ENCODE measurements at regions not wholly inside any gene's neighbourhood (a gene's known extent, or its start where the extent isn't known, plus 50 kb on each side); places are given as distances from the start of the nearest gene placed in this dataset.

- Mint-ChIP-seq H3K4me3 (ENCODE audit: unreplicated experiment) (no peak overlapping the region), H3K27ac (ENCODE audit: unreplicated experiment) (no peak overlapping the region), H3K4me1 (ENCODE audit: unreplicated experiment) (no peaks in the 10 kb centered on the region), H3K36me3 (ENCODE audit: low read depth, unreplicated experiment) (no peaks in the 10 kb centered on the region), H3K27me3 (ENCODE audit: unreplicated experiment) (no peaks in the 10 kb centered on the region), H3K9me3 (ENCODE audit: unreplicated experiment) (no peaks in the 10 kb centered on the region)
- TF ChIP-seq CTCF (IDR thresholded peaks at IDR 0.05; ENCODE audit: unreplicated experiment): no peak
- DNase-seq (ENCODE audit: low spot score): no peak
Observed at GRCh38 chr4:126753592-126753991, 879.2 kb upstream of the INTU start.

GRCh38 chr4:126755506-126755905, 877.3 kb upstream of the INTU start:
- Mint-ChIP-seq H3K27ac (ENCODE audit: unreplicated experiment) (no peak overlapping the region), H3K27me3 (ENCODE audit: unreplicated experiment) (no peaks in the 10 kb centered on the region), H3K4me1 (ENCODE audit: unreplicated experiment) (no peaks in the 10 kb centered on the region), H3K9me3 (ENCODE audit: unreplicated experiment) (no peaks in the 10 kb centered on the region), H3K36me3 (ENCODE audit: low read depth, unreplicated experiment) (no peaks in the 10 kb centered on the region), H3K4me3 (ENCODE audit: unreplicated experiment) (no peak overlapping the region)
- no peak for DNase-seq (ENCODE audit: low spot score)
- TF ChIP-seq CTCF (IDR thresholded peaks at IDR 0.05; ENCODE audit: unreplicated experiment): no peak

GRCh38 chr4:126756050-126756829, 876.5 kb upstream of the INTU start:
- Mint-ChIP-seq H3K4me1 (ENCODE audit: unreplicated experiment) (no peaks in the 10 kb centered on the region), H3K27ac (ENCODE audit: unreplicated experiment) (no peak overlapping the region), H3K9me3 (ENCODE audit: unreplicated experiment) (no peaks in the 10 kb centered on the region), H3K36me3 (ENCODE audit: low read depth, unreplicated experiment) (no peaks in the 10 kb centered on the region), H3K4me3 (ENCODE audit: unreplicated experiment) (no peak overlapping the region), H3K27me3 (ENCODE audit: unreplicated experiment) (no peaks in the 10 kb centered on the region)
- no peak for TF ChIP-seq CTCF (IDR thresholded peaks at IDR 0.05; ENCODE audit: unreplicated experiment)
- no peak for DNase-seq (ENCODE audit: low spot score)

GRCh38 chr4:126757219-126757618, 875.5 kb upstream of the INTU start:
- no peak for DNase-seq (ENCODE audit: low spot score)
- Mint-ChIP-seq H3K9me3 (ENCODE audit: unreplicated experiment) (no peaks in the 10 kb centered on the region), H3K36me3 (ENCODE audit: low read depth, unreplicated experiment) (no peaks in the 10 kb centered on the region), H3K4me3 (ENCODE audit: unreplicated experiment) (no peak overlapping the region), H3K27me3 (ENCODE audit: unreplicated experiment) (no peaks in the 10 kb centered on the region), H3K4me1 (ENCODE audit: unreplicated experiment) (no peaks in the 10 kb centered on the region), H3K27ac (ENCODE audit: unreplicated experiment) (no peak overlapping the region)
- no peak for TF ChIP-seq CTCF (IDR thresholded peaks at IDR 0.05; ENCODE audit: unreplicated experiment)

- no peaks in the 10 kb centered on the region for H3K36me3 Mint-ChIP-seq (ENCODE audit: low read depth, unreplicated experiment)
Observed at GRCh38 chr4:126758493-126758892, 874.3 kb upstream of the INTU start.

More at GRCh38 chr4:126758493-126758892, 874.3 kb upstream of the INTU start:
- TF ChIP-seq CTCF (IDR thresholded peaks at IDR 0.05; ENCODE audit: unreplicated experiment): no peak
- no peak overlapping the region for H3K27ac Mint-ChIP-seq (ENCODE audit: unreplicated experiment)
- H3K4me3 Mint-ChIP-seq (ENCODE audit: unreplicated experiment): no peak overlapping the region
- no peaks in the 10 kb centered on the region for H3K9me3 Mint-ChIP-seq (ENCODE audit: unreplicated experiment)
- H3K4me1 Mint-ChIP-seq (ENCODE audit: unreplicated experiment): no peaks in the 10 kb centered on the region
- no peak for DNase-seq (ENCODE audit: low spot score)
- H3K27me3 Mint-ChIP-seq (ENCODE audit: unreplicated experiment): no peaks in the 10 kb centered on the region
